GM12878 (cell line): ENCODE measurements at regions not wholly inside any gene's neighbourhood (a gene's known extent, or its start where the extent isn't known, plus 50 kb on each side); places are given as distances from the start of the nearest gene placed in this dataset.

Experiments used
- ATAC-seq: fragments of 200-7000 bp; cut with Tn5 transposase; 3 replicates; pipeline ENCODE4 v1.9.1; 2020; ENCODE audit warnings: mild to moderate bottlenecking, moderate library complexity
- BruUV-seq: library from RNA; stranded (reverse); fragments of 400-500 nt; replicated peaks from 2 replicates; lab custom pipeline; 2021; lab: Mats Ljungman, UMichigan
- CTCF ChIA-PET: fragments of 300-600 bp; sonication (Branson Sonifier 250); formaldehyde crosslinking; extraction: SDS; loops from one replicate; lab custom pipeline; 2021; ENCODE audit warnings: inconsistent platforms; lab: Yijun Ruan, JAX
- POLR2A ChIA-PET: fragments of 350-600 bp; formaldehyde crosslinking; extraction: SDS; loops from one replicate; lab custom pipeline; 2021; ENCODE audit warnings: inconsistent platforms; lab: Charles Lee
- RAD21 ChIA-PET: fragments of 300-600 bp; sonication (Branson Sonifier 250); formaldehyde crosslinking; loops from one replicate; lab custom pipeline; 2023; ENCODE audit warnings: antibody characterized with exemption; ENCODE audit not compliant: unreplicated experiment; lab: Charles Lee
- SMC1A ChIA-PET: fragments of 300-600 bp; sonication (Branson Sonifier 250); formaldehyde crosslinking; loops from one replicate; lab custom pipeline; 2023; ENCODE audit not compliant: unreplicated experiment, uncharacterized antibody; lab: Charles Lee
- DNase-seq: peaks from one replicate; pipeline ENCODE4 v3.0.0-alpha.2; 2011; ENCODE audit warnings: low read depth, low spot score
- FAIRE-seq: peaks from 3 replicates; lab custom pipeline; 2011; peaks lifted over from hg19 to GRCh38; lab: Jason Lieb, UNC
- H2AFZ ChIP-seq: 2 replicates; pipeline ENCODE4 v1.6.0; 2011; ENCODE audit warnings: low read depth, low read length, control low read depth; ENCODE audit not compliant: control insufficient read depth
- H3K27ac ChIP-seq: 2 replicates; pipeline ENCODE4 v1.5.1; 2011; ENCODE audit warnings: control low read depth; ENCODE audit not compliant: control insufficient read depth, insufficient read depth
- H3K27me3 ChIP-seq, 2 experiments: replicated peaks in 1 of 2; 2 replicates each; pipeline versions ENCODE4 v1.6.0 to v1.6.1; 2011; ENCODE audit warnings: low read length in 1 of 2; ENCODE audit not compliant: control insufficient read depth in 2 of 2, insufficient read depth in 2 of 2
- H3K36me3 ChIP-seq, 2 experiments: 2 replicates each; pipeline ENCODE4 v1.5.1; 2011; ENCODE audit warnings: low read length in 1 of 2; ENCODE audit not compliant: control insufficient read depth in 2 of 2, insufficient read depth in 2 of 2
- H3K4me1 ChIP-seq: 2 replicates; pipeline ENCODE4 v1.6.1; 2011; ENCODE audit warnings: mild to moderate bottlenecking, low read length, moderate library complexity, mixed read lengths; ENCODE audit not compliant: control insufficient read depth, insufficient read depth
- H3K4me2 ChIP-seq: 2 replicates; pipeline ENCODE4 v1.6.0; 2011; ENCODE audit warnings: control low read depth; ENCODE audit not compliant: control insufficient read depth, insufficient read depth
- H3K4me3 ChIP-seq: fragments of 200-600 bp; sonication (generic); 2 replicates; pipeline ENCODE4 v1.5.1; 2016
- H3K79me2 ChIP-seq: 2 replicates; pipeline ENCODE4 v1.6.0; 2011; ENCODE audit warnings: low read length; ENCODE audit not compliant: control insufficient read depth, insufficient read depth
- H3K9ac ChIP-seq: 2 replicates; pipeline ENCODE4 v1.8.0; 2011; ENCODE audit warnings: low read length, control low read depth, mixed read lengths; ENCODE audit not compliant: control insufficient read depth, insufficient read depth
- H3K9me3 ChIP-seq: replicated peaks from 3 replicates; pipeline ENCODE4 v1.5.1; 2011; ENCODE audit warnings: mild to moderate bottlenecking, low read length; ENCODE audit not compliant: control insufficient read depth, insufficient read depth
- H4K20me1 ChIP-seq: 2 replicates; pipeline ENCODE4 v1.6.0; 2011; ENCODE audit not compliant: control insufficient read depth, insufficient read depth
- ATF7 ChIP-seq: fragments of 450-650 bp; IDR thresholded peaks from 2 replicates; pipeline ENCODE4 v1.6.1; 2016; ENCODE audit warnings: low read depth, mild to moderate bottlenecking
- BACH1 ChIP-seq: fragments of 450-650 bp; IDR thresholded peaks from 2 replicates; pipeline ENCODE4 v1.6.1; 2017; ENCODE audit warnings: mild to moderate bottlenecking, borderline replicate concordance
- BHLHE40 ChIP-seq, 2 experiments: fragments of 450-650 bp in 1 of 2; IDR thresholded peaks; 2 replicates each; pipeline ENCODE4 v1.6.1; 2011 to 2017; ENCODE audit warnings: low read depth in 2 of 2, borderline replicate concordance in 1 of 2, improper control_type of control experiment in 1 of 2, low read length in 1 of 2, mild to moderate bottlenecking in 1 of 2
- CBFB ChIP-seq: IDR thresholded peaks from 2 replicates; pipeline ENCODE4 v1.6.1; 2016; ENCODE audit warnings: antibody characterized with exemption, low read depth
- CHD1 ChIP-seq: IDR thresholded peaks from 2 replicates; pipeline ENCODE4 v1.6.1; 2012; ENCODE audit warnings: low read depth, low read length, improper control_type of control experiment
- IKZF1 ChIP-seq: fragments of 450-650 bp; conservative IDR thresholded peaks from 2 replicates; pipeline ENCODE4 v1.6.1; 2017; ENCODE audit warnings: antibody characterized with exemption, mild to moderate bottlenecking
- MAX ChIP-seq: IDR thresholded peaks from 2 replicates; pipeline ENCODE4 v1.6.1; 2012; ENCODE audit warnings: low read depth, low read length, improper control_type of control experiment
- MEF2A ChIP-seq: IDR thresholded peaks from 2 replicates; pipeline ENCODE4 v1.6.1; 2011; ENCODE audit warnings: low read depth, mild to moderate bottlenecking, low read length, moderate library complexity; ENCODE audit not compliant: insufficient read depth
- MTA3 ChIP-seq: IDR thresholded peaks from 2 replicates; pipeline ENCODE4 v1.6.1; 2012; ENCODE audit warnings: low read length, inconsistent platforms, borderline replicate concordance
- NFYA ChIP-seq: IDR thresholded peaks from 2 replicates; pipeline ENCODE4 v1.6.1; 2011; ENCODE audit warnings: low read depth, mild to moderate bottlenecking, low read length, improper control_type of control experiment, borderline replicate concordance
- PBX3 ChIP-seq: IDR thresholded peaks from 2 replicates; pipeline ENCODE4 v1.6.1; 2011; ENCODE audit warnings: mild to moderate bottlenecking, low read depth, low read length, moderate library complexity; ENCODE audit not compliant: insufficient replicate concordance
- RELB ChIP-seq: fragments of 450-650 bp; IDR thresholded peaks from 2 replicates; pipeline ENCODE4 v1.6.1; 2017; ENCODE audit warnings: low read depth, mild to moderate bottlenecking, moderate library complexity
- SMC3 ChIP-seq: IDR thresholded peaks from 2 replicates; pipeline ENCODE4 v1.6.1; 2011; ENCODE audit warnings: low read length, improper control_type of control experiment, borderline replicate concordance
- SUZ12 ChIP-seq: fragments of 200-600 bp; sonication (generic); IDR thresholded peaks from one replicate; pipeline ENCODE4 v1.6.1; 2018; ENCODE audit warnings: antibody characterized with exemption, mild to moderate bottlenecking; ENCODE audit not compliant: unreplicated experiment
- TAF1 ChIP-seq: IDR thresholded peaks from 2 replicates; pipeline ENCODE4 v1.6.1; 2011; ENCODE audit warnings: mild to moderate bottlenecking, low read depth, low read length, borderline replicate concordance
- USF1 ChIP-seq: IDR thresholded peaks from 2 replicates; pipeline ENCODE4 v1.6.1; 2011; ENCODE audit warnings: borderline replicate concordance, low read depth, mild to moderate bottlenecking, moderate library complexity, mixed read lengths, low read length; ENCODE audit not compliant: insufficient read depth; ENCODE audit errors: extremely low read length
- ZNF622 ChIP-seq: fragments of 450-650 bp; IDR thresholded peaks from 2 replicates; pipeline ENCODE4 v1.6.1; 2017; ENCODE audit warnings: mild to moderate bottlenecking, inconsistent platforms
- in situ Hi-C: fragments of 300-500 bp; cut with MboI; formaldehyde crosslinking; loops from 9 replicates; pipeline ENCODE4 v1.14.3; 2018; ENCODE audit warnings: mixed read lengths
- intact Hi-C: fragments of 100-400 bp; cut with micrococcal nuclease; formaldehyde crosslinking; loops from one replicate; pipeline ENCODE4 v1.14.2; 2022; ENCODE audit not compliant: unreplicated experiment

- no peak for TF ChIP-seq MTA3
- no peak for TF ChIP-seq SMC3
- no peak for TF ChIP-seq PBX3
- TF ChIP-seq RELB: no peak
- no peak for TF ChIP-seq BACH1
- no peak for TF ChIP-seq BHLHE40 (IDR thresholded peaks at IDR 0.05; ENCODE audit: borderline replicate concordance in 1 of 2, low read depth in 2 of 2, low read length in 1 of 2)
- no peak for TF ChIP-seq NFYA
Observed at GRCh38 chr4:32106767-32107166, 1386.6 kb downstream of the PCDH7 start (continued).

GRCh38 chr4:32112891-32113290 is 1392.7 kb downstream of the PCDH7 start:
- TF ChIP-seq TAF1 (no peak), IKZF1 (no peak), ZNF622 (no peak), USF1 (no peak), CHD1 (no peak), CBFB (no peak), MEF2A (no peak), ATF7 (no peak), MAX (no peak), SUZ12 (no peak)
- ChIA-PET CTCF (no interaction called here), POLR2A (no interaction called here), RAD21 (no interaction called here), SMC1A (interaction anchor here (1.0 to 1.1 kb wide), 2 partner anchors 9 to 35 kb away, joined by 3 read pairs; no protein-coding TSS in a partner anchor)
- Histone ChIP-seq H3K36me3 (no peaks in the 10 kb centered on the region), H3K27me3 (no peaks in the 10 kb centered on the region), H3K4me1 (no peaks in the 10 kb centered on the region), H3K79me2 (no peaks in the 10 kb centered on the region), H2AFZ (no peak overlapping the region), H3K4me3 (no peak overlapping the region), H4K20me1 (no peaks in the 10 kb centered on the region), H3K9ac (no peak overlapping the region), H3K9me3 (no peaks in the 10 kb centered on the region), H3K4me2 (no peak overlapping the region), H3K27ac (no peak overlapping the region)
- FAIRE-seq (no peak), ATAC-seq (no peak), DNase-seq (no peak)
- intact Hi-C loops (no loop called here), in situ Hi-C loops (no loop called here)
- no TSS peak for BruUV-seq
